HG02973 (cell line): ENCODE measurements at regions not wholly inside any gene's neighbourhood (a gene's known extent, or its start where the extent isn't known, plus 50 kb on each side); places are given as distances from the start of the nearest gene placed in this dataset.

Experiments used
- ATAC-seq: cut with Tn5 transposase; IDR thresholded peaks from one replicate; pipeline ENCODE4 v1.9.1; 2021; ENCODE audit warnings: moderate library complexity; ENCODE audit not compliant: unreplicated experiment

GRCh38 chr6:14250573-14250972, 133.0 kb downstream of the CD83 start:
- ATAC-seq = no peak

GRCh38 chr6:14252271-14252850, 134.8 kb downstream of the CD83 start:
- ATAC-seq = no peak

GRCh38 chr6:14254505-14254904, 136.9 kb downstream of the CD83 start:
- peak; percentile 89 for ATAC-seq

- ATAC-seq = no peak
Observed at GRCh38 chr6:14255916-14256315, 138.3 kb downstream of the CD83 start.

GRCh38 chr6:14258117-14258516, 140.5 kb downstream of the CD83 start:
- ATAC-seq = no peak

GRCh38 chr6:14258695-14259593, 141.4 kb downstream of the CD83 start:
- no peak for ATAC-seq

GRCh38 chr6:14259594-14260152, 142.1 kb downstream of the CD83 start:
- ATAC-seq = no peak

GRCh38 chr6:14260839-14261238, 143.3 kb downstream of the CD83 start:
- ATAC-seq = no peak

- ATAC-seq = no peak
Observed at GRCh38 chr6:14263881-14264424, 146.4 kb downstream of the CD83 start.

- ATAC-seq = no peak
Observed at GRCh38 chr6:14265049-14266021, 147.8 kb downstream of the CD83 start.

- ATAC-seq = no peak
Observed at GRCh38 chr6:14266266-14266665, 148.7 kb downstream of the CD83 start.

- no peak for ATAC-seq
Observed at GRCh38 chr6:14267885-14268660, 150.5 kb downstream of the CD83 start.

- ATAC-seq = no peak
Observed at GRCh38 chr6:14269436-14269835, 151.9 kb downstream of the CD83 start.

GRCh38 chr6:14270142-14270893, 152.7 kb downstream of the CD83 start:
- ATAC-seq = no peak

- no peak for ATAC-seq
Observed at GRCh38 chr6:14270925-14271788, 153.6 kb downstream of the CD83 start.

- no peak for ATAC-seq
Observed at GRCh38 chr6:14271789-14272736, 154.5 kb downstream of the CD83 start.

- ATAC-seq = no peak
Observed at GRCh38 chr6:14272737-14273085, 155.1 kb downstream of the CD83 start.
